ENCODE measurements at regions not wholly inside any gene's neighbourhood (a gene's known extent, or its start where the extent isn't known, plus 50 kb on each side); places are given as distances from the start of the nearest gene placed in this dataset.

- DNase-seq (ENCODE audit: low read depth, low spot score), result no peak
- no peaks in the 10 kb centered on the region for H3K4me1 ChIP-seq (ENCODE audit: control insufficient read depth, insufficient read depth, low read length)
- no peaks in the 10 kb centered on the region for H3K27me3 ChIP-seq (ENCODE audit: control insufficient read depth, insufficient read depth, low read length)
- H3K4me3 ChIP-seq (ENCODE audit: low read length), result no peak overlapping the region
- no CpG with 5 or more reads among the region's 4 CpGs for WGBS (ENCODE audit: insufficient coverage, insufficient read length)
- H3K36me3 ChIP-seq (ENCODE audit: control insufficient read depth, insufficient read depth, low read length), result no peaks in the 10 kb centered on the region
- H3K27ac ChIP-seq (ENCODE audit: low read length), result no peak overlapping the region
- no peaks in the 10 kb centered on the region for H3K9me3 ChIP-seq (ENCODE audit: control insufficient read depth, insufficient read depth, low read length)
These were observed 168.4 kb downstream of the RND3 start for GRCh38 chr2:150319085-150319484.

DNA sequence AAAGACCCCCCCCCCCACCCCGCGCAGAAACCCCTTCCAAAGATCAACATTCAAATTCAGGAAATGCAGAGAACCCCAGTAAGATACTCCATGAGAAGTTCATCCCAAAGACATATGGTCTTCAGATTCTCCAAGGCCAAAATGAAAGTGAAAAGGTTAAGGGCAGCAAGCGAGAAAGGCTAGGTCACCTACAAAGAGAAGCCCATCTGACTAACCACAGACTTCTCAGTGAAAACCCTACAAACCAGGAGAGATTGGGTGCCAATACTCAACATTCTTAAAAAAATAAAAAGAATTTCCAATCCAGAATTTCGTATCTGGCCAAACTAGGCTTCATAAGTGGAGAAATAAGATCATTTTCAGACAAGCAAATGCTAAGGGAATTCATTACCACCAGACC, 175.2 kb downstream of the RND3 start:
- H3K27ac ChIP-seq (ENCODE audit: low read length), result no peak overlapping the region
- no peaks in the 10 kb centered on the region for H3K9me3 ChIP-seq (ENCODE audit: control insufficient read depth, insufficient read depth, low read length)
- H3K4me3 ChIP-seq (ENCODE audit: low read length), result no peak overlapping the region
- H3K27me3 ChIP-seq (ENCODE audit: control insufficient read depth, insufficient read depth, low read length), result no peaks in the 10 kb centered on the region
- no CpG with 5 or more reads among the region's 4 CpGs for WGBS (ENCODE audit: insufficient coverage, insufficient read length)
- no peak for DNase-seq (ENCODE audit: low read depth, low spot score)
- no peaks in the 10 kb centered on the region for H3K4me1 ChIP-seq (ENCODE audit: control insufficient read depth, insufficient read depth, low read length)
- H3K36me3 ChIP-seq (ENCODE audit: control insufficient read depth, insufficient read depth, low read length), result no peaks in the 10 kb centered on the region

- no peak for DNase-seq (ENCODE audit: low read depth, low spot score)
- no peaks in the 10 kb centered on the region for H3K4me1 ChIP-seq (ENCODE audit: control insufficient read depth, insufficient read depth, low read length)
- no peaks in the 10 kb centered on the region for H3K9me3 ChIP-seq (ENCODE audit: control insufficient read depth, insufficient read depth, low read length)
- H3K27ac ChIP-seq (ENCODE audit: low read length), result no peak overlapping the region
- H3K4me3 ChIP-seq (ENCODE audit: low read length), result no peak overlapping the region
- no CpG with 5 or more reads among the region's 3 CpGs for WGBS (ENCODE audit: insufficient coverage, insufficient read length)
- no peaks in the 10 kb centered on the region for H3K27me3 ChIP-seq (ENCODE audit: control insufficient read depth, insufficient read depth, low read length)
- no peaks in the 10 kb centered on the region for H3K36me3 ChIP-seq (ENCODE audit: control insufficient read depth, insufficient read depth, low read length)
These were observed 178.0 kb downstream of the RND3 start for GRCh38 chr2:150309311-150310080.

GRCh38 chr2:150307258-150307657, 180.2 kb downstream of the RND3 start:
- Histone ChIP-seq H3K36me3 (ENCODE audit: control insufficient read depth, insufficient read depth, low read length) (no peaks in the 10 kb centered on the region), H3K4me1 (ENCODE audit: control insufficient read depth, insufficient read depth, low read length) (no peaks in the 10 kb centered on the region), H3K9me3 (ENCODE audit: control insufficient read depth, insufficient read depth, low read length) (no peaks in the 10 kb centered on the region), H3K4me3 (ENCODE audit: low read length) (no peak overlapping the region), H3K27me3 (ENCODE audit: control insufficient read depth, insufficient read depth, low read length) (no peaks in the 10 kb centered on the region), H3K27ac (ENCODE audit: low read length) (no peak overlapping the region)
- no CpG with 5 or more reads among the region's 1 CpG for WGBS (ENCODE audit: insufficient coverage, insufficient read length)
- DNase-seq (ENCODE audit: low read depth, low spot score), result no peak

DNA sequence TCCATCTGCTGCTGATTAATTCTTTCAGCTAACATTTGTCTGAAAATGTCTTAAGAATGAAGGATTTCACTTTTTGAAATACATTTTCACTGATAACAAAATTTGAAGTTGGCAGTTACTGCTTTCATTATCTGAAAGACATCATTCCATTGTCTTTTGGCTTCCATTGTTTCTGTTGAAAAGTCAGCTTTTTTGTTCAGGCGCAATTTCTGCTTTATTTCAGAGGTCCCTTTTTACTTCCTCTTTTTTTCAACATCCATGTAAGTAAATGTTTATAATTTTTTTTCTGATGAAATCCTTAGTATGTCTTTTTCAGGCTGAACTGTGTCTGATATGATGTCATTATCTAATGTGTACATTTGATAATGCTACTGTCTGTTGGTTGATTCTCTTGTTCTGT, 184.2 kb downstream of the RND3 start:
- Histone ChIP-seq H3K9me3 (ENCODE audit: control insufficient read depth, insufficient read depth, low read length) (peaks cover 1% of the 10 kb centered on the region; the same call in 1 of the 2 replicates), H3K27ac (ENCODE audit: low read length) (no peak overlapping the region), H3K4me1 (ENCODE audit: control insufficient read depth, insufficient read depth, low read length) (no peaks in the 10 kb centered on the region), H3K4me3 (ENCODE audit: low read length) (no peak overlapping the region), H3K36me3 (ENCODE audit: control insufficient read depth, insufficient read depth, low read length) (no peaks in the 10 kb centered on the region), H3K27me3 (ENCODE audit: control insufficient read depth, insufficient read depth, low read length) (no peaks in the 10 kb centered on the region)
- DNase-seq (ENCODE audit: low read depth, low spot score), result no peak
- no CpG with 5 or more reads among the region's 1 CpG for WGBS (ENCODE audit: insufficient coverage, insufficient read length)

- no peaks in the 10 kb centered on the region for H3K27me3 ChIP-seq (ENCODE audit: control insufficient read depth, insufficient read depth, low read length)
- no peak for DNase-seq (ENCODE audit: low read depth, low spot score)
- no peak overlapping the region for H3K27ac ChIP-seq (ENCODE audit: low read length)
- H3K9me3 ChIP-seq (ENCODE audit: control insufficient read depth, insufficient read depth, low read length), result peaks cover 1% of the 10 kb centered on the region; the same call in 1 of the 2 replicates
- no peaks in the 10 kb centered on the region for H3K4me1 ChIP-seq (ENCODE audit: control insufficient read depth, insufficient read depth, low read length)
- WGBS (ENCODE audit: insufficient coverage, insufficient read length), result no CpG with 5 or more reads among the region's 3 CpGs
- no peak overlapping the region for H3K4me3 ChIP-seq (ENCODE audit: low read length)
- H3K36me3 ChIP-seq (ENCODE audit: control insufficient read depth, insufficient read depth, low read length), result no peaks in the 10 kb centered on the region
These were observed 188.7 kb downstream of the RND3 start for GRCh38 chr2:150298571-150299305.

DNA sequence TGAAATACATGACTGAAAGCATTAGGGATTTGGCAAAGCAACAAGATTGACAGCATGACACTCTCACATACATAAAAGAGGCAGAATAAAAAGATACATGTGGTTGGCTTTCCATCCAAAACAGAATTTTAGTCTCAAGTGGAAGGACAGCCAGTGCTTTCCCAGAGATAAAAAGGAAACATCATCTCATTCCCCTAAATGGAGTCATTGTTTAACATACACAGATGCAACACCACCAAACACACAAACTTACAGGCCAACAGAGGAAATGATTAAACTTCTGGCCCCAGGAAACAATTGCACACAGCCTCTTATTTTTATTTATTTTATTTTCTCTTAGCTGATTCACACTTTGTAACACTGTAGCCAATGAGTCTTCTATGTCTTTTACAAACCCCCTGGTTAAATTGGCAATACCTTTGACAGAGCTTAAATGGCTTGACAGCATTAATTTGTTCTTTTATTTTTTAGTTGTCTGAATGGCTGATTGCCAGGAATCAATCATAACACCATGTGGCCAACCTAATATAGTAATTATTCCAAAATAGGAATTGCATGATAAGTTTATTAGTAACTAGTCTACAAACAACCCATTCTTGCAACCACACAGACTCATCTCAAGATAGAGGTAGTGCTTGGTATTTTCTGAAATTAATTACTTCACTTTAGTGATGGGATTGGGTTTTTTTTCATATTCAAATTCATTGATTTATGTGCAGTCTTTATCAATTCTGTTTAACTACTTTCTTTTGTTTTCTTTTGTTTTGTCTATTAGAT, 190.5 kb downstream of the RND3 start:
- H3K27ac ChIP-seq (ENCODE audit: low read length), result no peak overlapping the region
- peaks cover 1% of the 10 kb centered on the region; the same call in 1 of the 2 replicates for H3K9me3 ChIP-seq (ENCODE audit: control insufficient read depth, insufficient read depth, low read length)
- no peaks in the 10 kb centered on the region for H3K36me3 ChIP-seq (ENCODE audit: control insufficient read depth, insufficient read depth, low read length)
- no peaks in the 10 kb centered on the region for H3K27me3 ChIP-seq (ENCODE audit: control insufficient read depth, insufficient read depth, low read length)
- no peaks in the 10 kb centered on the region for H3K4me1 ChIP-seq (ENCODE audit: control insufficient read depth, insufficient read depth, low read length)
- DNase-seq (ENCODE audit: low read depth, low spot score), result no peak
- H3K4me3 ChIP-seq (ENCODE audit: low read length), result no peak overlapping the region

- Histone ChIP-seq H3K27ac (ENCODE audit: low read length) (no peak overlapping the region), H3K9me3 (ENCODE audit: control insufficient read depth, insufficient read depth, low read length) (peaks cover 1% of the 10 kb centered on the region; the same call in 1 of the 2 replicates), H3K27me3 (ENCODE audit: control insufficient read depth, insufficient read depth, low read length) (no peaks in the 10 kb centered on the region), H3K4me3 (ENCODE audit: low read length) (no peak overlapping the region), H3K4me1 (ENCODE audit: control insufficient read depth, insufficient read depth, low read length) (no peaks in the 10 kb centered on the region), H3K36me3 (ENCODE audit: control insufficient read depth, insufficient read depth, low read length) (no peaks in the 10 kb centered on the region)
- no CpG with 5 or more reads among the region's 2 CpGs for WGBS (ENCODE audit: insufficient coverage, insufficient read length)
- DNase-seq (ENCODE audit: low read depth, low spot score), result no peak
These were observed 191.9 kb downstream of the RND3 start for GRCh38 chr2:150295544-150295943.

- no peaks in the 10 kb centered on the region for H3K36me3 ChIP-seq (ENCODE audit: control insufficient read depth, insufficient read depth, low read length)
- no peaks in the 10 kb centered on the region for H3K27me3 ChIP-seq (ENCODE audit: control insufficient read depth, insufficient read depth, low read length)
- no peaks in the 10 kb centered on the region for H3K9me3 ChIP-seq (ENCODE audit: control insufficient read depth, insufficient read depth, low read length)
- H3K4me3 ChIP-seq (ENCODE audit: low read length), result no peak overlapping the region
- no peak for DNase-seq (ENCODE audit: low read depth, low spot score)
- no CpG with 5 or more reads among the region's 4 CpGs for WGBS (ENCODE audit: insufficient coverage, insufficient read length)
- no peak overlapping the region for H3K27ac ChIP-seq (ENCODE audit: low read length)
- H3K4me1 ChIP-seq (ENCODE audit: control insufficient read depth, insufficient read depth, low read length), result no peaks in the 10 kb centered on the region
These were observed 193.7 kb downstream of the RND3 start for GRCh38 chr2:150293771-150294170.

- Histone ChIP-seq H3K36me3 (ENCODE audit: control insufficient read depth, insufficient read depth, low read length) (no peaks in the 10 kb centered on the region), H3K27me3 (ENCODE audit: control insufficient read depth, insufficient read depth, low read length) (no peaks in the 10 kb centered on the region), H3K4me3 (ENCODE audit: low read length) (no peak overlapping the region), H3K27ac (ENCODE audit: low read length) (no peak overlapping the region), H3K9me3 (ENCODE audit: control insufficient read depth, insufficient read depth, low read length) (no peaks in the 10 kb centered on the region), H3K4me1 (ENCODE audit: control insufficient read depth, insufficient read depth, low read length) (no peaks in the 10 kb centered on the region)
- DNase-seq (ENCODE audit: low read depth, low spot score), result no peak
- WGBS (ENCODE audit: insufficient coverage, insufficient read length), result no CpG with 5 or more reads among the region's 1 CpG
These were observed 194.7 kb downstream of the RND3 start for GRCh38 chr2:150292807-150293206.
